Gastroesophageal sphincter (tissue), 4 donors: ENCODE measurements at regions not wholly inside any gene's neighbourhood (a gene's known extent, or its start where the extent isn't known, plus 50 kb on each side); places are given as distances from the start of the nearest gene placed in this dataset.
A peak's percentile ranks its signal among the peaks of the same experiment; 100 is the strongest.

Source experiments
- ATAC-seq: fragments of 150-250 bp; one replicate; pipeline ENCODE4 v1.9.1; 2016; ENCODE audit warnings: mild to moderate bottlenecking, moderate library complexity
- H3K27ac ChIP-seq, 4 donors: fragments of 200-600 bp; sonication (generic) in 3 of 4; 1 replicate in 3 of 4; 2 replicates in 1 of 4; pipeline ENCODE4 v1.5.1; 2016 to 2019
- H3K27me3 ChIP-seq: fragments of 200-600 bp; sonication (generic); one replicate; pipeline ENCODE4 v1.5.1; 2019
- H3K36me3 ChIP-seq, 2 donors: fragments of 200-600 bp; sonication (generic); one replicate each; pipeline ENCODE4 v1.5.1; 2019; ENCODE audit warnings: control low read depth in 1 of 2
- H3K4me1 ChIP-seq, 3 donors: fragments of 200-600 bp; sonication (generic); 1 replicate in 2 of 3; 2 replicates in 1 of 3; pipeline ENCODE4 v1.5.1; 2016 to 2019; ENCODE audit warnings: control low read depth in 2 of 3
- H3K4me3 ChIP-seq, 2 donors: fragments of 200-600 bp; sonication (generic); one replicate each; pipeline ENCODE4 v1.5.1; 2019; ENCODE audit warnings: mild to moderate bottlenecking in 1 of 2, moderate library complexity in 1 of 2
- H3K9me3 ChIP-seq, 3 donors: fragments of 200-600 bp; sonication (generic); one replicate each; pipeline ENCODE4 v1.5.1; 2017 to 2019; ENCODE audit warnings: control low read depth in 2 of 3
- CTCF ChIP-seq, 4 experiments: fragments of 200-600 bp in 2 of 4; fragments of 450-650 bp in 2 of 4; sonication (generic) in 1 of 4; IDR thresholded peaks; one replicate each; pipeline ENCODE4 v1.5.1; 2017 to 2019; ENCODE audit warnings: antibody characterized with exemption in 4 of 4, mild to moderate bottlenecking in 2 of 4, moderate library complexity in 2 of 4
- EP300 ChIP-seq: sonication (generic); formaldehyde crosslinking; IDR thresholded peaks from one replicate; pipeline ENCODE4 v1.6.1; 2017; ENCODE audit warnings: antibody characterized with exemption, mild to moderate bottlenecking
- POLR2A ChIP-seq, 2 donors: fragments of 450-650 bp; IDR thresholded peaks; one replicate each; pipeline ENCODE4 v1.6.1; 2017; ENCODE audit warnings: antibody characterized with exemption in 2 of 2, mild to moderate bottlenecking in 2 of 2, moderate library complexity in 1 of 2
- POLR2AphosphoS5 ChIP-seq: sonication (generic); formaldehyde crosslinking; IDR thresholded peaks from one replicate; pipeline ENCODE4 v1.6.1; 2017; ENCODE audit warnings: antibody characterized with exemption
- WGBS, 2 donors: methylation state at CpG; one replicate each; pipeline ENCODE4 v1.1.5; 2018; ENCODE audit warnings: low coverage in 1 of 2; 5-methylcytosine and 5-hydroxymethylcytosine counted together

GRCh38 chr2:82525744-82526143 is 1933.3 kb downstream of the SUCLG1 start:
- TF ChIP-seq EP300 (no peak), POLR2A (IDR thresholded peaks at IDR 0.05) (no peak), CTCF (IDR thresholded peaks at IDR 0.05) (no peak), POLR2AphosphoS5 (no peak)
- WGBS, 2 donors, result 86 to 92% methylated on average over 7 to 8 of the region's 8 CpGs
- H3K4me1 ChIP-seq, result no peaks in the 10 kb centered on the region
- no peaks in the 10 kb centered on the region for H3K36me3 ChIP-seq
- ATAC-seq, result no peak
- H3K9me3 ChIP-seq, result no peaks in the 10 kb centered on the region
- H3K27me3 ChIP-seq, result no peaks in the 10 kb centered on the region
- H3K27ac ChIP-seq, result no peak overlapping the region
- no peak overlapping the region for H3K4me3 ChIP-seq

DNA sequence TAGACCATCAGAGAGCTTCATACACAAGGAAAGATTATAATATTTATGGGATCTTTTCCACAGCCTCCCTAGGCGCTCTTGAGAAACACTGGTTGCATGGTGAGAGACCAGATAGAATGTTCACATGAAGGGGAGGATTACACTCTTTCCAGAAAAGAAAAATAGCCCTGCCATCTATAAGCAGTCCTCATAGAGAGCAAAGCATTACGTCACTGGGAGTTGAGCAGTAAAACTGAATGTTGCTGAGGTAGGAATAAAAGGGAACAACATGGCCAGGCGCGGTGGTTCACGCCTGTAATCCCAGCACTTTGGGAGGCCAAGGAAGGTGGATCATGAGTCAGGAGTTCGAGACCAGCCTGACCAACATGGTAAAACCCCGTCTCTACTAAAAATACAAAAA is 1934.3 kb downstream of the SUCLG1 start:
- H3K9me3 ChIP-seq, result no peaks in the 10 kb centered on the region
- TF ChIP-seq POLR2AphosphoS5 (no peak), POLR2A (IDR thresholded peaks at IDR 0.05) (no peak), CTCF (IDR thresholded peaks at IDR 0.05) (no peak), EP300 (no peak)
- ATAC-seq, result no peak
- no peaks in the 10 kb centered on the region for H3K27me3 ChIP-seq
- H3K36me3 ChIP-seq, result no peaks in the 10 kb centered on the region
- no peaks in the 10 kb centered on the region for H3K4me1 ChIP-seq
- no peak overlapping the region for H3K27ac ChIP-seq
- 89 to 100% methylated on average over 3 to 7 of the region's 7 CpGs for WGBS, 2 donors
- H3K4me3 ChIP-seq, result no peak overlapping the region

DNA sequence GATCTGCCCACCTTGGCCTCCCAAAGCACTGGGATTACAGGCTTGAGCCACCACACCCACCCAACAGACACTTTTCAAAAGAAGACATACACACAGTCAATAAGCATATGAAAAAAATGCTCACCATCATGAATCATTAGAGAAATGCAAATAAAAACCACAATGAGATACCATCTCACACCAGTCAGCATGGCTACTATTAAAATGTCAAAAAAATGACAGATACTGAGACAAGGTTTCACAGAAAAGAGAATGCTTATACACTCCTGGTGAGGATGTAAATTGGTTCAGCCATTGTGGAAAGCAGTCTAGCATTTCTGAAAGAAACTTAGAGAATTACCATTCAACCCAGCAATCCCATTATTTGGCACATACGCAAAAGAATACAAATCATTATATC is 1947.2 kb downstream of the SUCLG1 start:
- no peak overlapping the region for H3K4me3 ChIP-seq
- 92 to 100% methylated on average over 1 of the region's 1 CpG for WGBS, 2 donors
- no peak for ATAC-seq
- H3K36me3 ChIP-seq, result no peaks in the 10 kb centered on the region
- no peaks in the 10 kb centered on the region for H3K27me3 ChIP-seq
- no peak overlapping the region for H3K27ac ChIP-seq
- H3K4me1 ChIP-seq, result no peaks in the 10 kb centered on the region
- TF ChIP-seq EP300 (no peak), POLR2A (IDR thresholded peaks at IDR 0.05) (no peak), CTCF (IDR thresholded peaks at IDR 0.05) (no peak), POLR2AphosphoS5 (no peak)
- no peaks in the 10 kb centered on the region for H3K9me3 ChIP-seq

GRCh38 chr2:82508702-82509101 is 1950.4 kb downstream of the SUCLG1 start:
- Histone ChIP-seq H3K27ac (no peak overlapping the region), H3K36me3 (no peaks in the 10 kb centered on the region), H3K9me3 (no peaks in the 10 kb centered on the region), H3K27me3 (no peaks in the 10 kb centered on the region), H3K4me3 (no peak overlapping the region), H3K4me1 (no peaks in the 10 kb centered on the region)
- TF ChIP-seq POLR2A (IDR thresholded peaks at IDR 0.05), result no peak
- TF ChIP-seq EP300, result no peak
- TF ChIP-seq CTCF (IDR thresholded peaks at IDR 0.05), result no peak
- TF ChIP-seq POLR2AphosphoS5, result no peak
- no peak for ATAC-seq
- WGBS, 2 donors, result no CpG with 5 or more reads among the region's 2 CpGs

DNA sequence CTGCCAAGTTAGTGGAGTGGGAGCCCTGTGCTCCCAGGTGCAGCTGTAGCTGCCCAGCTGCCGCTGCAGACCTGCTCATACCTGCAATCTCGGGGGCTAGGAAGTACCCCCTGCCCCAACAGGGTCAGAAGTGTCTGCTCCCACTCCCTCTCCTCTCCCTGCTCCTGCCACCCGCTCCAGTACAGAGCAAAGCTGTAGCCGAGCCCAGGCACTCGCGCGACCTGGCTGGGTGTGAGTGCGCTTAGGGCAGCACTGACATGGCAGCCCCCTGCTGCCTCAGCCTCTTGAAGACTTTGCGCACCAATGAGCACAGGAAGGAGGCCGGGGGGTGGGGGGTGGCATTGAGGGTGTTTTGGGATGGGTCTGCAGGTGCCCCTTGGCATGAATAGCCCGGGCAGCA is 1951.4 kb downstream of the SUCLG1 start:
- TF ChIP-seq POLR2A (IDR thresholded peaks at IDR 0.05) (no peak), POLR2AphosphoS5 (no peak), EP300 (no peak), CTCF (IDR thresholded peaks at IDR 0.05) (no peak)
- no peaks in the 10 kb centered on the region for H3K27me3 ChIP-seq
- H3K36me3 ChIP-seq, result no peaks in the 10 kb centered on the region
- ATAC-seq, result peak; percentile 22
- peaks cover 0 to 3% (median 0%) of the 10 kb centered on the region in 3 donors for H3K9me3 ChIP-seq
- H3K4me3 ChIP-seq, result no peak overlapping the region
- no peak overlapping the region for H3K27ac ChIP-seq
- 75% methylated on average over 2 of the region's 11 CpGs; no CpG with 5 or more reads in 1 of the 2 donors for WGBS, 2 donors
- no peaks in the 10 kb centered on the region for H3K4me1 ChIP-seq
